ENCODE measurements at regions not wholly inside any gene's neighbourhood (a gene's known extent, or its start where the extent isn't known, plus 50 kb on each side); places are given as distances from the start of the nearest gene placed in this dataset.

- Histone ChIP-seq H3K27me3 (ENCODE audit: control insufficient read depth, insufficient read depth, low read length) (peaks cover 39% of the 10 kb centered on the region), H3K36me3 (ENCODE audit: control insufficient read depth, insufficient read depth, low read length) (no peaks in the 10 kb centered on the region), H3K4me3 (ENCODE audit: low read depth, low read length) (no peak overlapping the region)
- no peak for DNase-seq (ENCODE audit: low read depth)
- ChIA-PET CTCF (interaction anchor here (0.6 kb wide), 1 partner anchor 1311 kb away, joined by 3 read pairs; no protein-coding TSS in a partner anchor), POLR2A (no interaction called here)
- no peak for TF ChIP-seq CTCF (IDR thresholded peaks at IDR 0.05; ENCODE audit: insufficient read depth, low read depth, low read length)
Measured at GRCh38 chr1:90834354-90834885, 117.3 kb upstream of the BARHL2 start.

- DNase-seq (ENCODE audit: low read depth), result no peak
- POLR2A ChIA-PET, result no interaction called here
- Histone ChIP-seq H3K27me3 (ENCODE audit: control insufficient read depth, insufficient read depth, low read length) (peaks cover 39% of the 10 kb centered on the region), H3K36me3 (ENCODE audit: control insufficient read depth, insufficient read depth, low read length) (no peaks in the 10 kb centered on the region), H3K4me3 (ENCODE audit: low read depth, low read length) (no peak overlapping the region)
- TF ChIP-seq CTCF (IDR thresholded peaks at IDR 0.05; ENCODE audit: insufficient read depth, low read depth, low read length), result no peak
- CTCF ChIA-PET, result interaction anchor here (0.7 kb wide), 1 partner anchor 205 kb away, joined by 3 read pairs; no protein-coding TSS in a partner anchor
Measured at GRCh38 chr1:90833466-90834110, 116.5 kb upstream of the BARHL2 start.

GRCh38 chr1:90831910-90832309 is 114.8 kb upstream of the BARHL2 start:
- no peak for DNase-seq (ENCODE audit: low read depth)
- no peak overlapping the region for H3K4me3 ChIP-seq (ENCODE audit: low read depth, low read length)
- H3K27me3 ChIP-seq (ENCODE audit: control insufficient read depth, insufficient read depth, low read length), result peaks cover 34% of the 10 kb centered on the region
- ChIA-PET POLR2A (no interaction called here), CTCF (interaction anchor here (1.1 kb wide), 1 partner anchor 14 kb away, joined by 3 read pairs; no protein-coding TSS in a partner anchor)
- no peak for TF ChIP-seq CTCF (IDR thresholded peaks at IDR 0.05; ENCODE audit: insufficient read depth, low read depth, low read length)
- no peaks in the 10 kb centered on the region for H3K36me3 ChIP-seq (ENCODE audit: control insufficient read depth, insufficient read depth, low read length)

GRCh38 chr1:90826834-90827233 is 109.7 kb upstream of the BARHL2 start:
- ChIA-PET POLR2A (no interaction called here), CTCF (no interaction called here)
- Histone ChIP-seq H3K36me3 (ENCODE audit: control insufficient read depth, insufficient read depth, low read length) (no peaks in the 10 kb centered on the region), H3K27me3 (ENCODE audit: control insufficient read depth, insufficient read depth, low read length) (peaks cover 1% of the 10 kb centered on the region; the same call in 1 of the 2 replicates), H3K4me3 (ENCODE audit: low read depth, low read length) (no peak overlapping the region)
- no peak for DNase-seq (ENCODE audit: low read depth)
- TF ChIP-seq CTCF (IDR thresholded peaks at IDR 0.05; ENCODE audit: insufficient read depth, low read depth, low read length), result no peak

GRCh38 chr1:90826024-90826423 is 108.9 kb upstream of the BARHL2 start:
- 0 out of 2 replicates have a peak, but pooled peaks cover 1% of the 10 kb centered on the region for H3K27me3 ChIP-seq (ENCODE audit: control insufficient read depth, insufficient read depth, low read length)
- CTCF ChIA-PET, result no interaction called here
- no peak overlapping the region for H3K4me3 ChIP-seq (ENCODE audit: low read depth, low read length)
- no peaks in the 10 kb centered on the region for H3K36me3 ChIP-seq (ENCODE audit: control insufficient read depth, insufficient read depth, low read length)
- POLR2A ChIA-PET, result no interaction called here
- no peak for DNase-seq (ENCODE audit: low read depth)
- TF ChIP-seq CTCF (IDR thresholded peaks at IDR 0.05; ENCODE audit: insufficient read depth, low read depth, low read length), result no peak
